ENCODE measurements at regions not wholly inside any gene's neighbourhood (a gene's known extent, or its start where the extent isn't known, plus 50 kb on each side); places are given as distances from the start of the nearest gene placed in this dataset.
"Not testable (repeated sequence)": the region's sequence is repeated elsewhere in the genome, so short reads cannot be mapped to it uniquely, and the experiment has no call there.

- Histone ChIP-seq H2AK5ac (ENCODE audit: low read depth, low read length) (no peak overlapping the region), H3K36me3 (ENCODE audit: control insufficient read depth, insufficient read depth, low read length) (no peaks in the 10 kb centered on the region), H2AK9ac (replicated peaks; ENCODE audit: low read depth, low read length, poor library complexity) (no peak overlapping the region), H3K4me1 (ENCODE audit: control insufficient read depth, insufficient read depth, low read length) (no peaks in the 10 kb centered on the region), H3K9me3 (ENCODE audit: control insufficient read depth, insufficient read depth, low read length) (no peaks in the 10 kb centered on the region), H3K23ac (ENCODE audit: low read depth, low read length) (no peak overlapping the region), H3K14ac (replicated peaks; ENCODE audit: low read depth, low read length) (no peak overlapping the region), H2BK15ac (ENCODE audit: low read depth, low read length) (no peak overlapping the region), H3K27me3 (ENCODE audit: control insufficient read depth, insufficient read depth, low read length) (no peaks in the 10 kb centered on the region), H2BK5ac (ENCODE audit: low read depth, low read length, poor library complexity, severe bottlenecking) (no peak overlapping the region), H3K27ac (ENCODE audit: insufficient read depth, low read length) (no peak overlapping the region), H4K91ac (ENCODE audit: insufficient read depth, low read depth, low read length) (no peak overlapping the region), H2BK120ac (ENCODE audit: low read depth, low read length) (no peak overlapping the region), H4K5ac (ENCODE audit: low read depth, low read length) (no peak overlapping the region), H3K18ac (ENCODE audit: low read depth, low read length) (no peak overlapping the region), H3K9ac (ENCODE audit: low read depth, low read length) (no peak overlapping the region), H3K9me1 (ENCODE audit: insufficient read depth, low read length) (no peaks in the 10 kb centered on the region), H3K4ac (ENCODE audit: low read depth, low read length) (no peak overlapping the region), H3K4me2 (ENCODE audit: low read depth, low read length) (no peak overlapping the region), H2AFZ (replicated peaks; ENCODE audit: low read length, poor library complexity) (no peak overlapping the region), H2BK20ac (ENCODE audit: low read depth, low read length) (no peak overlapping the region), H4K20me1 (ENCODE audit: insufficient read depth, low read length) (no peaks in the 10 kb centered on the region), H4K8ac (ENCODE audit: low read depth in 2 of 2, low read length in 2 of 2) (no peak overlapping the region), H3K56ac (ENCODE audit: extremely low read depth, insufficient read depth, low read length) (no peak overlapping the region), H3K79me1 (ENCODE audit: low read depth in 1 of 2, low read length in 2 of 2) (no peaks in the 10 kb centered on the region), H3K4me3 (ENCODE audit: insufficient read depth, low read depth, low read length) (no peak overlapping the region)
- WGBS, 2 experiments (ENCODE audit: extremely low coverage in 2 of 2, insufficient read length in 1 of 2) = 38% methylated on average over 1 of the region's 1 CpG; no CpG with 5 or more reads in 1 of the 2 experiments
- dilution Hi-C loops (cut with HindIII; ENCODE audit: low sequenced_read_pairs, unreplicated experiment) (no loop called here), intact Hi-C loops (cut with micrococcal nuclease) (no loop called here), in situ Hi-C loops (cut with MboI; ENCODE audit: low sequenced_read_pairs) (loop anchor here (25.0 kb wide), 1 partner anchor 648 kb away; no protein-coding TSS in a partner anchor)
- CTCF ChIA-PET = no interaction called here
- POLR2A ChIA-PET (ENCODE audit: unreplicated experiment) = no interaction called here
- no TSS peak for BruUV-seq (replicated peaks)
- no peak for DNase-seq
- ATAC-seq (ENCODE audit: low read depth) = no peak
- TF ChIP-seq BHLHE40 (IDR thresholded peaks at IDR 0.05; ENCODE audit: low read depth, low read length) (no peak), MAFK (IDR thresholded peaks at IDR 0.05; ENCODE audit: low read depth, low read length) (peak; percentile 69)
These were observed 54.4 kb upstream of the LGR5 start for GRCh38 chr12:71385155-71385554.

- H3K27ac ChIP-seq (ENCODE audit: insufficient read depth, low read length); H2BK15ac ChIP-seq (ENCODE audit: low read depth, low read length); H4K5ac ChIP-seq (ENCODE audit: low read depth, low read length); H2AK9ac ChIP-seq (replicated peaks; ENCODE audit: low read depth, low read length, poor library complexity); intact Hi-C loops (cut with micrococcal nuclease); BruUV-seq (replicated peaks); H3K18ac ChIP-seq (ENCODE audit: low read depth, low read length); H3K4me1 ChIP-seq (ENCODE audit: control insufficient read depth, insufficient read depth, low read length); H2AFZ ChIP-seq (replicated peaks; ENCODE audit: low read length, poor library complexity); H2BK120ac ChIP-seq (ENCODE audit: low read depth, low read length); H2AK5ac ChIP-seq (ENCODE audit: low read depth, low read length); ATAC-seq (ENCODE audit: low read depth); POLR2A ChIA-PET (ENCODE audit: unreplicated experiment); H3K36me3 ChIP-seq (ENCODE audit: control insufficient read depth, insufficient read depth, low read length); H2BK20ac ChIP-seq (ENCODE audit: low read depth, low read length); H2BK5ac ChIP-seq (ENCODE audit: low read depth, low read length, poor library complexity, severe bottlenecking); H3K56ac ChIP-seq (ENCODE audit: extremely low read depth, insufficient read depth, low read length); H3K23ac ChIP-seq (ENCODE audit: low read depth, low read length); H4K8ac ChIP-seq (ENCODE audit: low read depth in 2 of 2, low read length in 2 of 2); H3K4me3 ChIP-seq (ENCODE audit: insufficient read depth, low read depth, low read length); H3K9me3 ChIP-seq (ENCODE audit: control insufficient read depth, insufficient read depth, low read length); H3K14ac ChIP-seq (replicated peaks; ENCODE audit: low read depth, low read length); H3K27me3 ChIP-seq (ENCODE audit: control insufficient read depth, insufficient read depth, low read length); H3K9ac ChIP-seq (ENCODE audit: low read depth, low read length); H3K4ac ChIP-seq (ENCODE audit: low read depth, low read length); H3K79me1 ChIP-seq (ENCODE audit: low read depth in 1 of 2, low read length in 2 of 2); dilution Hi-C loops (cut with HindIII; ENCODE audit: low sequenced_read_pairs, unreplicated experiment); H3K9me1 ChIP-seq (ENCODE audit: insufficient read depth, low read length); H4K20me1 ChIP-seq (ENCODE audit: insufficient read depth, low read length); H3K4me2 ChIP-seq (ENCODE audit: low read depth, low read length); H4K91ac ChIP-seq (ENCODE audit: insufficient read depth, low read depth, low read length); DNase-seq; CTCF ChIA-PET: not testable (repeated sequence)
- 88% methylated on average over 6 of the region's 45 CpGs; no CpG with 5 or more reads in 1 of the 2 experiments for WGBS, 2 experiments (ENCODE audit: extremely low coverage in 2 of 2, insufficient read length in 1 of 2)
- in situ Hi-C loops (cut with MboI; ENCODE audit: low sequenced_read_pairs) = loop anchor here (25.0 kb wide), 1 partner anchor 640 kb away; no protein-coding TSS in a partner anchor
These were observed 62.8 kb upstream of the LGR5 start for GRCh38 chr12:71376711-71377355.

Data from IMR-90 (cell line).